PC-9 (cell line): ENCODE measurements at regions not wholly inside any gene's neighbourhood (a gene's known extent, or its start where the extent isn't known, plus 50 kb on each side); places are given as distances from the start of the nearest gene placed in this dataset.

ENCODE experiments used
- CTCF ChIP-seq: fragments of 200-600 bp; sonication (generic); conservative IDR thresholded peaks from 2 replicates; pipeline ENCODE4 v1.6.1; 2017; ENCODE audit warnings: mixed run types, antibody characterized with exemption, mild to moderate bottlenecking, moderate library complexity
- EZH2 ChIP-seq: fragments of 200-600 bp; sonication (generic); IDR thresholded peaks from 2 replicates; pipeline ENCODE4 v1.8.0; 2017; ENCODE audit warnings: antibody characterized with exemption, low read depth

DNA sequence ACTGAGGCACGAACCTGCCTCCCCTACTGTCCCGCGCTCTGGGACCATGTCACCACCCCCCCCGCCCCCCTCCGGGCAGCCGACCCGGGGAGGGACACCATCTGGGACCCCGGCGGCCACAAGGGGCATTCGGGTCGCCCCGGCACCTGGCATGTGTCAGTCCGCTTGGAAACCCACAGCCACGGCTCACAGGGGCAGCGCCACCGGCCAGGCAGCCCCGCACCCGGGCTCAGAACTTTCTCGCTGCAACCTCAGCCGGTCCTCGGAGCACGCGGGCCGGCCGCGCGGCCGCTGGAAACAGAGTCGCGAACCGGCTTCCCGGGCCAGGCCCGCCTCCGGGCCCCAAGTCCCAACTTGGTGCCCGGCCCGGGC, 159.9 kb upstream of the GRK3 start:
- TF ChIP-seq EZH2 (no peak), CTCF (no peak)
